Breast epithelium (tissue), 4 donors: ENCODE measurements at regions not wholly inside any gene's neighbourhood (a gene's known extent, or its start where the extent isn't known, plus 50 kb on each side); places are given as distances from the start of the nearest gene placed in this dataset.

ENCODE experiments used
- DNase-seq, 2 donors: peaks; one replicate each; pipeline ENCODE4 v3.0.0-alpha.2; 2019; ENCODE audit warnings: low spot score in 2 of 2
- H3K27ac ChIP-seq, 2 donors: fragments of 200-600 bp; sonication (generic) in 1 of 2; one replicate each; pipeline ENCODE4 v1.5.1; 2016 to 2019; ENCODE audit warnings: mild to moderate bottlenecking in 1 of 2
- H3K27me3 ChIP-seq, 2 donors: fragments of 200-600 bp; sonication (generic) in 1 of 2; one replicate each; pipeline versions ENCODE4 v1.5.1 to v1.6.0; 2017 to 2019; ENCODE audit warnings: control low read depth in 1 of 2, mild to moderate bottlenecking in 1 of 2
- H3K36me3 ChIP-seq: fragments of 200-600 bp; one replicate; pipeline ENCODE4 v1.5.1; 2019
- H3K4me1 ChIP-seq, 2 donors: fragments of 200-600 bp; sonication (generic); one replicate each; pipeline ENCODE4 v1.5.1; 2016 to 2019; ENCODE audit warnings: control low read depth in 1 of 2
- H3K4me3 ChIP-seq, 3 donors: fragments of 200-600 bp; sonication (generic); 1 replicate in 2 of 3; 2 replicates in 1 of 3; pipeline ENCODE4 v1.5.1; 2016 to 2019; ENCODE audit warnings: mild to moderate bottlenecking in 3 of 3, moderate library complexity in 2 of 3
- H3K9me3 ChIP-seq, 2 donors: fragments of 200-600 bp; sonication (generic) in 1 of 2; one replicate each; pipeline ENCODE4 v1.5.1; 2016 to 2019; ENCODE audit warnings: control low read depth in 1 of 2
- CTCF ChIP-seq, 3 donors: fragments of 450-650 bp; IDR thresholded peaks; one replicate each; pipeline ENCODE4 v1.5.1; 2016 to 2017; ENCODE audit warnings: antibody characterized with exemption in 3 of 3, mild to moderate bottlenecking in 3 of 3, moderate library complexity in 3 of 3
- POLR2A ChIP-seq: fragments of 450-650 bp; IDR thresholded peaks from one replicate; pipeline ENCODE4 v1.6.1; 2016; ENCODE audit warnings: antibody characterized with exemption, mild to moderate bottlenecking, moderate library complexity
- POLR2AphosphoS5 ChIP-seq, 3 donors: sonication (generic); formaldehyde crosslinking; IDR thresholded peaks; one replicate each; pipeline ENCODE4 v1.6.1; 2017; ENCODE audit warnings: antibody characterized with exemption in 3 of 3
- intact Hi-C: fragments of 100-400 bp; cut with DNase I; formaldehyde crosslinking; loops from one replicate; pipeline ENCODE4 v1.15.1; 2023; ENCODE audit warnings: low total_unique reads

- intact Hi-C loops: no loop called here
Observed at GRCh38 chr4:111797455-111798163, 347.6 kb upstream of the FAM241A start.

GRCh38 chr4:111798840-111799239, 346.4 kb upstream of the FAM241A start:
- DNase-seq: no peak
- intact Hi-C loops: no loop called here
- Histone ChIP-seq H3K4me3 (no peak overlapping the region), H3K4me1 (no peaks in the 10 kb centered on the region), H3K9me3 (no peaks in the 10 kb centered on the region), H3K27ac (no peak overlapping the region), H3K36me3 (no peaks in the 10 kb centered on the region), H3K27me3 (no peaks in the 10 kb centered on the region)
- TF ChIP-seq CTCF (IDR thresholded peaks at IDR 0.05): no peak
- no peak for TF ChIP-seq POLR2AphosphoS5 (IDR thresholded peaks at IDR 0.05)
- no peak for TF ChIP-seq POLR2A

More at GRCh38 chr4:111797455-111798163, 347.6 kb upstream of the FAM241A start:
- Histone ChIP-seq H3K36me3 (no peaks in the 10 kb centered on the region), H3K27me3 (no peaks in the 10 kb centered on the region), H3K4me3 (no peak overlapping the region), H3K27ac (no peak overlapping the region), H3K4me1 (no peaks in the 10 kb centered on the region), H3K9me3 (no peaks in the 10 kb centered on the region)
- TF ChIP-seq POLR2AphosphoS5 (IDR thresholded peaks at IDR 0.05) (no peak), POLR2A (no peak), CTCF (IDR thresholded peaks at IDR 0.05) (no peak)
- no peak for DNase-seq

GRCh38 chr4:111800551-111800950, 344.7 kb upstream of the FAM241A start:
- Histone ChIP-seq H3K4me3 (no peak overlapping the region), H3K4me1 (no peaks in the 10 kb centered on the region), H3K36me3 (no peaks in the 10 kb centered on the region), H3K27ac (no peak overlapping the region), H3K9me3 (no peaks in the 10 kb centered on the region), H3K27me3 (no peaks in the 10 kb centered on the region)
- intact Hi-C loops: no loop called here
- no peak for DNase-seq
- TF ChIP-seq POLR2A: no peak
- no peak for TF ChIP-seq CTCF (IDR thresholded peaks at IDR 0.05)
- no peak for TF ChIP-seq POLR2AphosphoS5 (IDR thresholded peaks at IDR 0.05)

- TF ChIP-seq POLR2AphosphoS5 (IDR thresholded peaks at IDR 0.05) (no peak), POLR2A (no peak), CTCF (IDR thresholded peaks at IDR 0.05) (no peak)
- Histone ChIP-seq H3K9me3 (no peaks in the 10 kb centered on the region), H3K4me3 (no peak overlapping the region), H3K27ac (no peak overlapping the region), H3K4me1 (no peaks in the 10 kb centered on the region), H3K27me3 (no peaks in the 10 kb centered on the region), H3K36me3 (no peaks in the 10 kb centered on the region)
- intact Hi-C loops: no loop called here
- DNase-seq: no peak
Observed at GRCh38 chr4:111802191-111802590, 343.1 kb upstream of the FAM241A start.

GRCh38 chr4:111806331-111806730, 338.9 kb upstream of the FAM241A start:
- Histone ChIP-seq H3K36me3 (no peaks in the 10 kb centered on the region), H3K4me3 (no peak overlapping the region), H3K27ac (no peak overlapping the region), H3K27me3 (peaks cover 0 to 11% of the 10 kb centered on the region in 2 donors), H3K4me1 (no peaks in the 10 kb centered on the region), H3K9me3 (no peaks in the 10 kb centered on the region)
- intact Hi-C loops: no loop called here
- no peak for TF ChIP-seq POLR2AphosphoS5 (IDR thresholded peaks at IDR 0.05)
- TF ChIP-seq POLR2A: no peak
- no peak for TF ChIP-seq CTCF (IDR thresholded peaks at IDR 0.05)
- DNase-seq: no peak
